HG02678 (cell line): ENCODE measurements at regions not wholly inside any gene's neighbourhood (a gene's known extent, or its start where the extent isn't known, plus 50 kb on each side); places are given as distances from the start of the nearest gene placed in this dataset.

ENCODE experiments used
- ATAC-seq: cut with Tn5 transposase; IDR thresholded peaks from one replicate; pipeline ENCODE4 v1.9.1; 2021; ENCODE audit warnings: mild to moderate bottlenecking, moderate library complexity; ENCODE audit not compliant: unreplicated experiment

DNA sequence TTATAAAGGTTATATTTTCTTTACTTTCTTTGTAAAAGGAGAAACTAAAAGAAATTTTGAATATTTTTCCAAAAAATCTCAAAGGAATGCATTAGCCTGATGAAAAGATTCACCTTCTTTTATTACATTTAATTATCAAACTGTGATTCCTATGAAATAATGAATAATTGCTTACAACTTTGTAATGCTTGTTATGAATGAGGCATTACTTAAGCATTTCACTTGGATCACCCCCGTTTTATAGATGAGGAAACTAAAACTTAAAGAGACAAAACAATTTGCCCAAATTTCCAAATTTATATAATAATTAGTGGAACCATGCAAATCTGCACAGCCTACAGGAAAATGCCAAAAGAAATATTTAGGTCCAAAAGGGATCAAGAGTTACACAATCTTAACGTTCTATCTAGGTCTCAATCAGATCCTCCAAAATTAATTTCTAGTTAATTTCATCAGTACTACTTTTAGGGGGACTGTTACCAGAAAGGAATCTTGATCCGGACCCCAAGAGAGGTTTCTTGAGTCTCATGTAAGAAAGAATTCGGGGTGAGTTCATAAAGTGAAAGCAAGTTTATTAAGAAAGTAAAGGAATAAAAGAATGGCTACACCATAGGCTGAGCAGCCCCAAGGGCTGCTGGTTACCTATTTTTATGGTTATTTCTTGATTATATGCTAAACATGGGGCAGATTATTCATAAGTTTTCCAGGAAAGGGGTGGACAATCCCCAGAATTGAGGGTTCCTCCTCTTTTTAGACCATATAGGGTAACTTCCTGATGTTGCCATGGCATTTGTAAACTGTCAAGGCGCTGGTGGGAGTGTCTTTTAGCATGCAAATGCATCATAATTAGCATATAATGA lies 288.0 kb downstream of the ADGB start:
- ATAC-seq = no peak

DNA sequence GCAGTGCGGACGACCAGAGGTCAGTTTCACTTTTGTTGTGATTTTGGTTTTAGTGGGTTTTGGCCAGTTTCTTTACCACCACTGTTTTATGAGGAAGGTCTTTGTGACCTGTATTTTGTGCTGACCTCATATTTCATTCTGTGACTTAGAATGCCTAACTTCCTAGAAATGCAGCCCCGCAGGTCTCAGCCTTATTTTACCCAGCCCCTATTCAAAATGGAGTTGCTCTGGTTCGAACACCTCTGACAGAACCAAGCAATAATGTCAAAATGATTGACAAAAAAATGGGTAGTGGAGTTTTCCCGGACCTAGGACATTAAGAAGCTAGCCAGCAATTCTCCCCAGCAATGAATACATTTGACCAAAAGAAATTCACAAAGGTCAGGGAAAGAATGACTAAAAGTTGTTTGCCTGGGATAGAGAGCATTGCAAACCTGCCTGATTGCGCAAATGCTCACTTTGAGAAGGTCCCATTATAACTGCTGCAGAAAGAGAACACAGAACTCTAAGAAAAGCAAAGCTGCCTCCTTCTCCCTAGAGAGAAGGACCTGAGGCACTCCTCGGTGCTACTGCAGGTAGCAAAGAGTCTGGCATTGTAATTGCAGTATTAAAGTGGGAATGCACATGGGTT lies 288.8 kb downstream of the ADGB start:
- ATAC-seq = no peak

DNA sequence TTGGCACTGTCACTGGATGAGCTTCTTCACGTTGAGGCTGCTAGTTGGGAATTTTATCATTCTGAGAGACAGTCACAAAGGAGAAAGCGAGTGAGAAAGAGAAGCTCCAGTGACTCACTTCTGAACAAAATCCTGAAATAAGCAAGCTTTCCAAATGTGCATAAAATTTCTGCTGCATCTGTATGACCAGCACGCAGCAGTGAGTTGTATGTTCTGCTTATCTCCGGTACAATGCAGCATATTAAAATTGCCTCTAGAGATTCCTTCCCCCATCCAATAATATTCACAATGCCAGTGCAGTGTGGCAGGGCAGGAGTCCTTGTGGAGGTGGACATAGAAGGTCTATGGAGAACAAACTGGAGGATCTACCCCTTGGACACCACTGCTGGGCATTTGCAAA lies 290.5 kb downstream of the ADGB start:
- no peak for ATAC-seq

DNA sequence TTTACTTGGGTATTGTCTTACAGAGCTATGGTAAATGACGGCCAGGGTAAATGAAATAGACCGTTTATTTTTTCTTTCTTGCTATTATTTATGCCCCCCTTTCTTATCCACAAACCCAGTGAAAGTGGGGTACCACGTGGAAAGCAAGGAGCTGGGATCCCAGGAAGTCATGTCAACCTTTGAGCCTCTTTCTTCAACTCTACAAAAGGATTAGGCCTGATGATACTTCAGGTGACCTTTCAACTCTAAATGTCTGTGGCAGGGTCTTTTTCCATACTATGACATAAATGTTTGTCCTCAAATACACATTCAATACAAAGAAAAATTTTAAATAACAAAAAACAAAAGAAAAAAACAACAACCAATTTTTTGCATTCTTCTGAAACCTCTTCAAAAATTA lies 291.4 kb downstream of the ADGB start:
- no peak for ATAC-seq

DNA sequence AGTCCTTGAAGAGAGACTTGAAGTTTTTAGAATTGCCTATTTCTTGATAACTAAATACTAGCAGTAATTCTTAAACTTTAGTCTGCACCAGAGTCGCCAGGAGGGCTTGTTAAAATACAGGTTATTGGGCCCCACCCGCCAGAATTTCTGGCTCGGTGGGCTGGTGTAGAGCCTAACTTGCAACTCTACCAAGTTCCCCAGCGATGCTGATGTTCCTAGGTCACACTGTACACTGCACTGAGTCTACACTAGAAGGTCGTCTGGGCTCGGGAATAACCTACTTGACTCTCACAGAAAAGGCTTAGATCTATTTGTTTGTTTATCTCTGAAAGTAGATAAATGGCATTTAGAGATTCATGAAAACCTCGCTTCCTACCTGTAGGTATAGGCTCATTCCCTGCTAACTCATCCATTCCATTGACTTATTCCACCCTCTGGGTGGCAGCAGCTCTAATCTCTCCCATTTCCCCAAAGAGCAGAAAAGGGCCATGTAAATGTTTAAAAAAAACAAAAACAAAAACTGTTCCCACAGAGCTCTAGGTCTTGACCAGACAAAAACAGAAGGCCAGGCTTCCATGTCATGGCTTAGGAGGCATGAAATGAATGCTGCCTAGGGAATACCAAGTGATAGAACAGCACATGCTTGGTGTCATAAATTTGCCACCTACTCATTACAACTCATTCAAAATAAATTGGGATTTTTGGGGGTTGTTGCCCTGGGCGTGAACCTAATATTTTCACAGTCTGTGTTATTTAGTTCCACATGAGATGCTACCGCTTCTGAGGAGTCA lies 292.1 kb downstream of the ADGB start:
- no peak for ATAC-seq

DNA sequence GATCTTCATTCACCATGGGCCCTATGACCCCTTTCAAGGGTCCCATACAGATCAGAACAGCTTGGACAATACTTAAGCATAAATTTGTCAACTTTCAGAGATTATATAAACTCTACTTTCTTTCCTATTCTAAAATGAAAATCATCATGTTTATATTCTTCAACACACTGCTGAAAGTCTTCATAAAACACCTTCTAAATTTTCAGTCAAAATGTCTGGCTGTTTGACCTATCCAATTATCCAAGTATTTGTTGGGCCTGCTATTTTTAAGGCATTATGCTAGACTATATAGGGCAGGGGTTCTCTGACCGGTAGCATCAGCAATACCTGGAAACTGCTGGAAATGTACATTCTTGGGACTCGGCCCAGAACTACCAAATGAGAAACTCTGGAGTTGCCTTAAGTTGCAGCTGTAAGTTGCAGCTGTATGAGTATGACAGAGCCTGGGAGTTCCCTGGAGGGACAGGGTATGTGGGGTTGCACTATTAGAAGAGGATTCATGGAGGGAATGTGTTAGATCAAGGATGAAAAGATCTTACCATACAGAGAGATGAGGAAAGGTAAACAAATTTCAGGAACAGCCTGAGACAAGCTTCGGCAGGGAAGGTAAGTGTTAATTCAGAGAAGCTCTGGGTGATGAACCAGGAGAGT lies 293.0 kb downstream of the ADGB start:
- ATAC-seq = no peak

DNA sequence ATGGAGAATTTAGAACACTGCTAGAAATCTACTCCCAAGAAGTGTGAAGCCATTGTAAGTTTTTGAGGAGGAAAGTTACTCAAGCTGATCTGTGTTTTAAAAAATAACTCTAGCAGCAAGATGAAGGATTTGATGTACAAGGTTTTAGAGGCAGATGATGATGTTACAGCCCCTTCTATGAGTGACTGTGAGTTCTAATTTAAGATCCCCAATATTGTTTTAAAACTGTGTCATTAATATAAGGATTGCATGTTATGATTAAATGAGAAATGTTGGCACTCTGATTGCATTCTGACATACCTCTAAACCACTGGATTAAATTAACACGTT lies 293.5 kb downstream of the ADGB start:
- ATAC-seq = no peak

DNA sequence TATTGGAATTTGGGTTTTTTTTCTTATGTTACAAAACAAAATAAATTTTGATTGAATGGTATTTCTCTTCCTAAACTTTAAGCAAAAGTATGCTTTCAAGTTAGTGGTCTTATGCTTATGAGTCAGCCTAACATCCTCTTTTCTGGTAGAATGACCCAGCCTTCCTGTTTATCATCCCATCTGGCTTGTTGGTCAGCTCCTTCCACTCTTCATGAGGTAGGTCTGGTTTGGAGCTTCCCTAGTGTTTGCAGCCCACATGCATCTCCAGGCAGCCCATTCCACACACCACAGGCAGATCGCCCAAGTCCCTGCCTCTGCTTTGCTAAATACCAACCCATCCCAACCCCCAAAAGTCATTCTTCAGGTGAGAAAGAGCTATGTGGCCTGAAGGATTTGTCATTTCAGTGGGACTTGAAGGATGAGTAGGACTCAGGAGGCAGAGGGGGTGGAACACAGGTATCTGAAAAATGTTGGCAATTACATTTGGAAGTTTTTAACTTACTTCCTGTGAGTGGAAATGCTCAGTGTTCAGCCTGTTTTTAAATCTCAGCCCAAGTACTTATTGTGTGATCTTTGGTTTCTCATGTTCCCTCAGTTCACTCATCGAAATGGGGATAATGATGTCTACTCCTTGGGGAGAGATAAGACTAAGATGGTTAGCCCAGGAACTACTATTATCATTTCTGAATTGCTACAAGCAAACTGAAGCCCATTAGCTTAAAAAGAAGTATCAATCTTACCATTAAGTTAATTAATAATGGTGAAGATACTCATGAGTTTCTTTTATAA lies 294.0 kb downstream of the ADGB start:
- no peak for ATAC-seq

DNA sequence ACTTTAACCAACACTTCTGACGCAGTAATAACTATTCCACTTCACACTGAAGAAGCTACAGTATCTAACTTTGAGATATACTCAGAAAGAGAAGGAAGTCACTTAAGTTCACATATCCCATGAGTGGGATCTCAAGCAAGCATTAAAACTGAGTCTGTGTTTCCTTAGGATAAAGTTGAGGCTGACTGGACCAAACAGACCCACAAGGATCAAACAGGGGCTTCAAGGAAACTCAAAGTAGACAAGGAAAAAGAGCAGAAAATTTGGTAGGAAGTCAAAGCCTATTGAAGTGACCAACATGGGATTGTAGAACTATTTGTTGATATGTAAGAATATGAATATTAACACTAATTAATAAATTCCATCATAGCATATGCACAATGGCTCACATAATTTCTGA lies 294.9 kb downstream of the ADGB start:
- no peak for ATAC-seq

DNA sequence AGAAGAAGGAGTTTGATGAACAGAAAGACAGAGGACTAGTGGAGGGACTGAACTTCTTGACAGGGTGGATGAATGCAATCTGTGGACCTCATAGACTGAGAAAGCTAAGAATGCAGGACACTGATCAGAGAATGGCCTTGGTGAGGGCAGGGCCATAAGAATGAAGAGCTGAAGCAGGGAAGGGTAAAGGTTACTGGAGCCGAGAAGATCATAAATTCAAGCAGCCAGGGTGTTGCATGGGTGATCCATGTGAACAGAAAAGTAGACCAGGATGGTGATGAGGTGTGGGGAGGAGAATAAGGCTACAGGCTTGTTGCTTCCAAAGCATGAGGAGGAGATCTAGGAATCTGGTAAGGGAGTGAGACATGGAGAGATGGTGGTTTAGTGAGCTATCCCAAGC lies 295.9 kb downstream of the ADGB start:
- ATAC-seq = no peak

DNA sequence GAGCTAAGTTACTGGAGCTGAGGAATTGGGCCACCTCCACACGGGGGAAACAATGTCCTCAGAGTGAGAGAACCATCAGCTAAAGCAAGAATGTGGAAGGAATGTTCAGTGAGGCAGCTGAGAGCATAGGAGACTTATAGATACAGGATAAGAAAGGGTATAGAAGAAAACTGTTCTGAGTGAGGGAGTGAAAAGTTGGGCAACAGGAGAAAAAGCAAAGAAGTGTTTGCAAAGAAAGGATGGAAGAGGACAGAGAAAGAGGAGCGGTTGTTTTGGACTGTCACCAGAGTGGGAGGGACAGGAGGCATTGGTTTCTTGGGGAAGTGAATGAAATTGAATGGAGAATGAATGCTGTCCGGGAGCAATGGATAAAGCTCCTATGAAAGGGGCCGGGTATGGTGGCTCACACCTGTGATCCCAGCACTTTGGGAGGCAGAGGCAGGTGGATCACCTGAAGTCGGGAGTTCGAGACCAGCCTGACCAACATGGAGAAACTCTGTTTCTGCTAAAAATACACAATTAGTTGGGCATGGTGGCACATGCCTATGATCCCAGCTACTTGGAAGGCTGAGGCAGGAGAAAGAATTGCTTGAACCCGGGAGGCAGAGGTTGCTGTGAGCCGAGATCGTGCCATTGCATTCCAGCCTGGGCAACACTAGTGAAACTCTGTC lies 296.5 kb downstream of the ADGB start:
- ATAC-seq = no peak

DNA sequence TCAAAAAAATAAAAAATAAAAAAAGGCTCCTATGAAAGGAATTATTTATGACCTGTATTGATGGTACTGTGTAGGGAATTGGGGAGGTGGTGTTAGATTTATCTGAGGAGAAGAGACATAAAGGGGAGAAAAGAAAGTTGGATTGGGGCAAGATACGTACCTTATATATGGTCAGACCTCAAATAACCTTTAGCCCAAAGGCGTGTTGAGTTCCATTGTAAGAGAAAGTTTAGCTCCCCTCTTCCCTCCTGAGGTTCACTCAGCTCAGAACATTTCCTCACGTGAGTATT lies 296.9 kb downstream of the ADGB start:
- no peak for ATAC-seq

DNA sequence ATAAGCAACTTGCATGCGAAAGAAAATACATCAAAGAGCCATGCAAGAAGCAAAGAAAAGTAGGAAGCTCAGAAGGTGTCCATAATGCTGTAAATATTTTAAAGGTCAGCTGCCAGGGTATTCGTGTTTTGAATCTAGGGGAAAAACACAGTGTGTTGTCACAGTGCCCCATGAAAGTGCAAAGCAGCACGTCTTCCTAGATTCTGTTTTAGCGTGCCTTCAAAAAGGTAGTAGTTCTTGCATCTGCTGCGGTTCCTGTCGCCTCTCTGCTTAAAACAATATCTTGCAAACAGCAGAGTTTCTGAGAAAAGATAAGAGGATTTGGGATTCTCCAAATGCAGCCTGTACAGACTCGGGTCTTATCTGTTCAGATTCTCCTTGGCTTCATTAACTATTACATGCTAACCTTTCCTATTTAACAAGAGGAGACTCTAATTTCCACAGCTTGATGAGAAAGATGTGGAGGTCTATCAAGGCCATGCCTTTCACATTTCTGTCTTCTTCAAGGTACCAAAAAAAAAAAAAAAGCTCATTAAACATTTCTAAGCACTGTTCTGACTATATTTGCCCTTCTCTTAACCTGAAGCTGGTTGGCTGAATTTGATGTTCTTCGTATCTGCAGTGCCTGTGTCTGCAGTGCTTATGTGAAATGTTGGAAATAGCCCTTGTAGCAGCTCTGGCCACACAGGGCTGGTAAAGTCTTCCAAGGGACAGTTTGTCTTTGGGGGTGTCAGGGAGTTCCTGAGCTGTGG lies 297.5 kb downstream of the ADGB start:
- ATAC-seq = no peak

DNA sequence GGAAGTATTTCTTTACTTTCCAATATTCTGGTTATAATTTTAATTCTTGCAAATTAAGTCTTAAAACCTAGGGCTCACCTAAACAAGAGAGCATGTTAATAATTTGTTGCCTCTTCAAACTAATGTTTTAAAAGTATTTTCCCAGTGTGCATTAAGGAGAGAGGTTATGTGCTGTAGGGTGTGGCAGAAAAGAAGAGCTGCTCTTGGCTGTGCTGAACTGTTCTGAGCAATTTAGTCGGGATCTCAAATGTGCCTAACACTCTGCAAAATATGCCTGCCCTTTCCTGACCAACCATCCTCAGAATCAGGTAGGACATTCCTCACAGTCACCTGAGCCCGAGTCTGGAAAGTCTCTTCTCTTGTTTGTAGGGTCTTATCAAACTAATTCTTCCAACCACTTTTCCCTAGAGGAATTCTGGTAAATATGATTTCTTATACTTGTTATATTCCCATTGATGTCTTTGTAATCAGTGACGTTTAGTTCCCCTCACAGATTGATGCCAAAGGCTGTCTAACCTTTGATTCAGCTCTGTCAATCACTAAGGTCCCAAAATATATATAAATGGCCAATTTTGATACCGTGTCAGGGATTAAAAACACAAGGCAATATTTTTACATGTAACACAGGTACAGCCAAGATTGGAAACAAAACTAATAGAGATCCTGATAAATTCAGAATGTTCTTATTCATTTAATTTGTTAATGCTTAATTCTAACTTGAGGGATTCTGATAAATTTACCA lies 298.4 kb downstream of the ADGB start:
- no peak for ATAC-seq

DNA sequence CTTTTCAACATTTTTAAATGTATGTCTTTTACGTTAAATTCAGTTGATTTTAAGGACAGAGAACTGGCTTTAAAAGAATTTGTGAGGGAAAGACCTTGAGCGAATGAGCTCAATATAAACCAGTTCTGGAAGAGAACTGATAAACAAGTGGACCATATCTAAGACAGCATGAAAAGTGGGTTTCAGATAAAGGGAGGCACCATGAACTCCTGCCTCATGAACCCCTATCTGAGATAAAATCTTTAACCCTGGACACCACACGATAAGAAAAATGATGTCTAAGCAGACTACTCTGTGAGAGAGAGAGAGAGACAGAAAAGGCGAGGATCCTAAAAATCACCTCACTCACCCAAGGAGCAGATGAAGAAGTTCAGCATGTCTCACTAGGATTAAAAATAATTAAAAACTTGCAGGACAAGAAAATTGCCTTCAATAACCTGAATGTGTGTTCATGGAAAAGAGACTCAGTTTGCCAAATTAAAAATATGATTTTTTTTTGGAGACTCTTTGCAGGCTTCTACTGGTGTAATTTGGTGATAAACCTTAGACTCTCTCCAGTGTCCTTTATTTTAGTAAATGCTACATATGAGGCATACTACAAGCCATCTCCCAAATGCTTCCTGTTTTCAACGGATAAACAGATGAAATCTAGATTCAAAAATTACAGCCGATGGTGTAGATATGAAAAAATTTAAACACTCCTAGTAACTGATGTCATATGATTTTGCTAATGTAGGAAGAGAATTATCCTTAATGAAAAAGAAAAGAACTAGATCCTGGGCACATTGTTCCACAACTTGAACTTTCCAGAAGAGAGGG lies 299.5 kb downstream of the ADGB start:
- ATAC-seq = no peak

DNA sequence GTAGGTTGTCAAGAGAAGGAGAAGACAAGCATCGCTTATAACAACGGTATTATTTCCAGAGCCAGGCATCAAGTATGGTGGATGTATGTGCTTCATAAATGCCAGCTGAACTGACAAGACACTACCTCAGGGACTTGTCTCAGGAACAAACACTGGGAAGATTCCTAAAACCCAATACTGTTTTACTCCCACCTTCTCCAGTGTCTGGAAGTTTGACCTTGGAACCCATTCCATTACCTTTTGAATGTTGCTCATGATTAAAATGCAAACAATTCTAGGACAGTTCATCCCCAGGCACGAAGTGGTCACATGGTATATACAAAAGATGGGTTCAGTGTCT lies 300.1 kb downstream of the ADGB start:
- ATAC-seq = no peak

DNA sequence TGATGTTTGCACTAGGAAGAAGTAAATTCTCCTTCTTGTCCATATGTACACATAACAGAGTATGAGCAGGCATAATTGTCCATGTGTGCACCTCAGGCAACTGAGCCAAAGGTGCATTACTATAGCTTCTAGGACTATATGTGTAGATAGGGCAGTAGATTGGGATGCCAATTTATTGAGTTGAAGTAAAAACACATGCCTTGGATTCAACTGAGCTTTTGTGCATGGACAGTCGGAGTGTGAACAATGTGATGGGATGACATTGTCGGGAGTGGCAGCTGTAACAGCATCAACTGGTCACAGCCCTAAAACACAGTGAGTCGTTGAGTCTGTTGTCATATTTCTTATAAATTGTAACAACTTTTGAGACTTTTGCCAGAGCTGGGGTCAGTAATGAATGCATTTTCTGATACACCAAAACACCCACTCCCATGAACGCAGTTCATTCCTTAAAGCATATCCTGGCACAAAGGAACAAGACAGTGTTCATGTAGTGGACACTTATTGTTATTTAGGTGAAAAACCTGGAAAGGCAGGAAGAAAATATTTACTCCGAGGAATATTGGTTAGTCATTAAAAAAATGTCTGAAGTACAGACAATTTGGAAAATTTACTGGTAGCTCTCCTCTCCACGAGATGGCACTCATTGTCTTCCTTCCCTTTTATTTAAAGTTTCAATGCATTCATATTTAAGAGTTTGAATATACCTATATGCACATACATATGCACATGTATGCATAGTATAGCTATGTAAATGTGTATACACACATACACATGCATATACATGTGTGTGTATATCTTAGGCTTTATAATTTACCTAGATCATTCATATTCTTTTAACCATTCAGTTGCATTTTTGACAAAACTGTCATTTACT lies 302.0 kb upstream of the STXBP5 start:
- ATAC-seq = no peak
